ENCODE measurements at regions not wholly inside any gene's neighbourhood (a gene's known extent, or its start where the extent isn't known, plus 50 kb on each side); places are given as distances from the start of the nearest gene placed in this dataset.

GRCh38 chr6:92756912-92757311, 662.4 kb downstream of the EPHA7 start:
- H3K27ac ChIP-seq = no peak overlapping the region
- DNase-seq (ENCODE audit: low spot score) = no peak
- H3K4me3 ChIP-seq = no peak overlapping the region
- no peak for TF ChIP-seq CTCF (IDR thresholded peaks at IDR 0.05)

- no peak overlapping the region for H3K4me3 ChIP-seq
- DNase-seq (ENCODE audit: low spot score) = no peak
- no peak for TF ChIP-seq CTCF (IDR thresholded peaks at IDR 0.05)
- H3K27ac ChIP-seq = no peak overlapping the region
Observed at GRCh38 chr6:92753956-92754355, 665.4 kb downstream of the EPHA7 start.

- no peak for TF ChIP-seq CTCF (IDR thresholded peaks at IDR 0.05)
- no peak overlapping the region for H3K4me3 ChIP-seq
- DNase-seq (ENCODE audit: low spot score) = no peak
- no peak overlapping the region for H3K27ac ChIP-seq
Observed at GRCh38 chr6:92752114-92752513, 667.2 kb downstream of the EPHA7 start.

- DNase-seq (ENCODE audit: low spot score) = no peak
- H3K27ac ChIP-seq = no peak overlapping the region
- no peak overlapping the region for H3K4me3 ChIP-seq
- no peak for TF ChIP-seq CTCF (IDR thresholded peaks at IDR 0.05)
Observed at GRCh38 chr6:92748131-92748530, 671.2 kb downstream of the EPHA7 start.

GRCh38 chr6:92737983-92738382, 681.4 kb downstream of the EPHA7 start:
- Histone ChIP-seq H3K4me3 (no peak overlapping the region), H3K27ac (no peak overlapping the region)
- no peak for TF ChIP-seq CTCF (IDR thresholded peaks at IDR 0.05)
- no peak for DNase-seq (ENCODE audit: low spot score)

- DNase-seq (ENCODE audit: low spot score) = no peak
- no peak overlapping the region for H3K4me3 ChIP-seq
- TF ChIP-seq CTCF (IDR thresholded peaks at IDR 0.05) = no peak
- H3K27ac ChIP-seq = no peak overlapping the region
Observed at GRCh38 chr6:92723390-92723931, 695.9 kb downstream of the EPHA7 start.

- no peak for DNase-seq (ENCODE audit: low spot score)
- no peak for TF ChIP-seq CTCF (IDR thresholded peaks at IDR 0.05)
- no peak overlapping the region for H3K27ac ChIP-seq
- no peak overlapping the region for H3K4me3 ChIP-seq
Observed at GRCh38 chr6:92719773-92720172, 699.6 kb downstream of the EPHA7 start.
